OCI-LY3 (cell line): ENCODE measurements at regions not wholly inside any gene's neighbourhood (a gene's known extent, or its start where the extent isn't known, plus 50 kb on each side); places are given as distances from the start of the nearest gene placed in this dataset.

Experiments used
- H2AFZ ChIP-seq: fragments of 200-600, 300-600 bp; shearing (Covaris generic); 2 replicates; pipeline ENCODE4 v1.6.0; 2014; ENCODE audit warnings: antibody characterized with exemption, low read depth, low read length
- H3K27ac ChIP-seq: fragments of 200-600, 300-600 bp; sonication (generic); 2 replicates; pipeline ENCODE4 v1.5.1; 2014; ENCODE audit warnings: mild to moderate bottlenecking, low read length, moderate library complexity, mixed read lengths
- H3K27me3 ChIP-seq: fragments of 200-600, 300-600 bp; sonication (generic); 2 replicates; pipeline ENCODE4 v1.6.1; 2014; ENCODE audit warnings: low read depth, low read length, mixed read lengths
- H3K36me3 ChIP-seq: fragments of 200-600, 300-600 bp; sonication (generic); replicated peaks from 2 replicates; pipeline ENCODE3; 2014; ENCODE audit warnings: low read depth, low read length, mixed read lengths
- H3K4me1 ChIP-seq: fragments of 300-600, 200-600 bp; sonication (generic); 2 replicates; pipeline ENCODE4 v1.6.1; 2014; ENCODE audit warnings: low read length, mixed read lengths
- H3K4me2 ChIP-seq: fragments of 200-600, 300-600 bp; sonication (generic); 2 replicates; pipeline ENCODE4 v1.6.1; 2014; ENCODE audit warnings: low read length, mixed read lengths
- H3K4me3 ChIP-seq: fragments of 300-600, 200-600 bp; sonication (generic); 2 replicates; pipeline ENCODE4 v1.5.1; 2014; ENCODE audit warnings: antibody characterized with exemption, mild to moderate bottlenecking, low read length, moderate library complexity
- H3K79me2 ChIP-seq: fragments of 300-600, 200-600 bp; shearing (Covaris generic); 2 replicates; pipeline ENCODE4 v1.6.1; 2014; ENCODE audit warnings: mild to moderate bottlenecking, low read length, mixed read lengths
- H3K9ac ChIP-seq: fragments of 300-600, 200-600 bp; shearing (Covaris generic); 2 replicates; pipeline ENCODE4 v1.6.0; 2014; ENCODE audit warnings: mild to moderate bottlenecking, low read length, moderate library complexity
- H3K9me3 ChIP-seq: fragments of 200-600, 300-600 bp; shearing (Covaris generic); 2 replicates; pipeline ENCODE4 v1.6.1; 2014; ENCODE audit warnings: low read length, mixed read lengths; ENCODE audit not compliant: insufficient read depth
- H4K20me1 ChIP-seq: fragments of 200-600, 300-600 bp; sonication (generic); 2 replicates; pipeline ENCODE4 v1.6.1; 2016; ENCODE audit warnings: low read length, mixed read lengths; ENCODE audit not compliant: insufficient read depth
- EZH2phosphoT487 ChIP-seq: fragments of 200-600 bp; shearing (Covaris generic); IDR thresholded peaks from 2 replicates; pipeline ENCODE4 v1.6.1; 2018; ENCODE audit warnings: antibody characterized with exemption, mixed run types, low read depth
- TF ChIP-seq, protein P1 (sequence below): fragments of 200-600, 300-600 bp; sonication (generic); IDR thresholded peaks from 2 replicates; pipeline ENCODE4 v1.5.1; 2014; ENCODE audit warnings: antibody characterized with exemption, low read length, low read depth

DNA sequence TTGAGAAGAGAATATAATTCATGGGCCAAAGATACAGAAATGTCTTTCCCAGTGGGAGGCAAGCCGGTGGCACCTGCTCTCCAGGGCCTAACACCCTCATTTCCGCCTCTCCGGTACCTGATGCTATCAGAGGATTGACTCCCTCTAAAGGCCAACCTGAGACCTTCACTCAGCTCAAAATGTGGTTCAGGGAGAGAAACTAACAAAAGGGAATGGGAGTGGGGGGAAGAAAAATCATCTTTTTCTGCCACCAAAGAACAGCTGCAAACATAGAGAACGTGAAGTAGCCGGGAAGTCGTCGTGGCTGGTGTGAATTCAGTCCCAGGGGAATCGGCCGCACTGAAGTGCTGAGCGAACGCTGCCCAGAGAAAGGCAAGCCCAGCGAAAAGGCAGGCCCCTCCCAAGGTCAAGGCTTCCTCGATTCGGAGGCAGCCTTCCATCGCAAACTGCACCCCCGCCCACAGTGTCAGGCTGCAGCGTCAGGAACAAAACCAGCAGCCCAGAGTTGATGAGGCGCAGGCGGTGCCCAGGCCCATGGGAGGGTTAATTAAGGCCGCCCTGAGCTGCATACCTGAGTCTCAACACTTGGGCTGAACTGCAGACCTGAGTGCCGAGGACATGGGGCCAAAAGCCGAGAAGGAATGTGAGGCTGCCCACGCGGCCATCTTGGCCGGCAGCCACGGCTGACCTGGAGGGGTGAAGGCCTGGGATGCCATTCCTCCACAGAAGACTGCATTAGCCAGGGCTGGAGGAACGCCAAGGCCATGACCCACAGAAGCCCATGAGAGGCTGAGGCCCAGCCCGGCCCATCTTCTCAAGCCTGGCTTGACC is 160.2 kb downstream of the PSMG1 start:
- H3K9ac ChIP-seq = no peak overlapping the region
- H3K4me1 ChIP-seq = no peaks in the 10 kb centered on the region
- no peaks in the 10 kb centered on the region for H3K9me3 ChIP-seq
- H2AFZ ChIP-seq = no peak overlapping the region
- H3K27ac ChIP-seq = no peak overlapping the region
- TF ChIP-seq, protein P1, sequence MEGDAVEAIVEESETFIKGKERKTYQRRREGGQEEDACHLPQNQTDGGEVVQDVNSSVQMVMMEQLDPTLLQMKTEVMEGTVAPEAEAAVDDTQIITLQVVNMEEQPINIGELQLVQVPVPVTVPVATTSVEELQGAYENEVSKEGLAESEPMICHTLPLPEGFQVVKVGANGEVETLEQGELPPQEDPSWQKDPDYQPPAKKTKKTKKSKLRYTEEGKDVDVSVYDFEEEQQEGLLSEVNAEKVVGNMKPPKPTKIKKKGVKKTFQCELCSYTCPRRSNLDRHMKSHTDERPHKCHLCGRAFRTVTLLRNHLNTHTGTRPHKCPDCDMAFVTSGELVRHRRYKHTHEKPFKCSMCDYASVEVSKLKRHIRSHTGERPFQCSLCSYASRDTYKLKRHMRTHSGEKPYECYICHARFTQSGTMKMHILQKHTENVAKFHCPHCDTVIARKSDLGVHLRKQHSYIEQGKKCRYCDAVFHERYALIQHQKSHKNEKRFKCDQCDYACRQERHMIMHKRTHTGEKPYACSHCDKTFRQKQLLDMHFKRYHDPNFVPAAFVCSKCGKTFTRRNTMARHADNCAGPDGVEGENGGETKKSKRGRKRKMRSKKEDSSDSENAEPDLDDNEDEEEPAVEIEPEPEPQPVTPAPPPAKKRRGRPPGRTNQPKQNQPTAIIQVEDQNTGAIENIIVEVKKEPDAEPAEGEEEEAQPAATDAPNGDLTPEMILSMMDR = 0 out of 2 replicates have a peak, but pooled peaks have one; percentile 7
- TF ChIP-seq EZH2phosphoT487 = no peak
- no peak overlapping the region for H3K4me3 ChIP-seq
- H3K79me2 ChIP-seq = no peaks in the 10 kb centered on the region
- H4K20me1 ChIP-seq = no peaks in the 10 kb centered on the region
- H3K4me2 ChIP-seq = no peak overlapping the region
- peaks cover 22% of the 10 kb centered on the region for H3K27me3 ChIP-seq
- no peaks in the 10 kb centered on the region for H3K36me3 ChIP-seq

DNA sequence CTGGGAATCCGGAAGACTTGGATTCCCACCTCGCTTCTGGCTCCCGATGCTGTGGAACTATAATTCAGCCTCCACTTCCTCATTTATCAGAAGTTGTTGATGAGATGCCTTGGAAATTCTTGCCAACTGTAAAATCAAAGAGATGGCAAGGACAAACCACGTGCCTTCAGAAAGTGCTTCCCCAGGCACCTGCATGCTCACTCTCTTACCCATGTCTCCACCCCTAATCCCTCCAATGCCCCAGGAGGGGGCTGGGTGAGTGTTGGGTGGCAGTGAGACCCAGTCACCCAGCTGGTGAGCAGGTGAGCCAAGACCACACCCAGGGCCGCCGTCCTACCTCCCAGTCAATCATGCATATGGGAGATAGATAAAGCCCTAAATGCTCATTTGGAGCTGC is 160.8 kb downstream of the PSMG1 start:
- Histone ChIP-seq H3K4me2 (no peak overlapping the region), H3K27me3 (peaks cover 24% of the 10 kb centered on the region), H3K9me3 (no peaks in the 10 kb centered on the region), H3K79me2 (no peaks in the 10 kb centered on the region), H4K20me1 (no peaks in the 10 kb centered on the region), H3K9ac (no peak overlapping the region), H3K4me1 (peaks cover 4% of the 10 kb centered on the region), H3K27ac (no peak overlapping the region), H3K36me3 (no peaks in the 10 kb centered on the region), H2AFZ (no peak overlapping the region), H3K4me3 (no peak overlapping the region)
- TF ChIP-seq, protein P1 = no peak
- TF ChIP-seq EZH2phosphoT487 = no peak

DNA sequence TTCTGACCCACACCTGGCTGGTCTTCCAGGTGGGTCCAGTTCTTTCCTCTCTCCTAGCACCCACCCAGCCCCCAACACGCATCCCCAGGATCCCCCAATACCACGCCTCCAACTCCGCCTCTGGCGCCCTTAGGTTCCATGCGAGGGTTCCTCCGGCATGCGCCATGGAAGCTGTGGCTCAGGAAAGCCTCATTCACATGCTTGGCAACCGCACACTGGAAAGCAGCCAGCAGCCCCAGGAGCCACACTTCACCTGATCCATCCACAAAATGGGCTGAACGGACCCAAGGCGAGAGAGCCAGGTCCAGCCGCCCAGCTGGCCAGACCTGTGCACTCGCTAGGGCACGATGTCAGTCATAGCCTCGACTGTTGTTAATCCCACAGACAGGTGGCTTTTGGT is 161.2 kb downstream of the PSMG1 start:
- Histone ChIP-seq H4K20me1 (no peaks in the 10 kb centered on the region), H2AFZ (no peak overlapping the region), H3K4me3 (no peak overlapping the region), H3K36me3 (no peaks in the 10 kb centered on the region), H3K27ac (no peak overlapping the region), H3K4me2 (no peak overlapping the region), H3K27me3 (peaks cover 24% of the 10 kb centered on the region), H3K9ac (no peak overlapping the region), H3K4me1 (peaks cover 9% of the 10 kb centered on the region), H3K9me3 (no peaks in the 10 kb centered on the region), H3K79me2 (no peaks in the 10 kb centered on the region)
- TF ChIP-seq, protein P1 = no peak

- TF ChIP-seq, protein P1 = no peak
- TF ChIP-seq EZH2phosphoT487 = no peak
- Histone ChIP-seq H3K9ac (no peak overlapping the region), H3K79me2 (no peaks in the 10 kb centered on the region)
Observed at GRCh38 chr21:39021478-39021832, 161.8 kb downstream of the PSMG1 start.

More at GRCh38 chr21:39021478-39021832, 161.8 kb downstream of the PSMG1 start:
- Histone ChIP-seq H3K27ac (no peak overlapping the region), H3K27me3 (peaks cover 24% of the 10 kb centered on the region), H4K20me1 (no peaks in the 10 kb centered on the region), H3K9me3 (no peaks in the 10 kb centered on the region), H3K4me1 (peaks cover 15% of the 10 kb centered on the region), H2AFZ (no peak overlapping the region), H3K4me3 (no peak overlapping the region), H3K4me2 (no peak overlapping the region), H3K36me3 (no peaks in the 10 kb centered on the region)
